Adrenal gland (tissue), 5 donors: ENCODE measurements at regions not wholly inside any gene's neighbourhood (a gene's known extent, or its start where the extent isn't known, plus 50 kb on each side); places are given as distances from the start of the nearest gene placed in this dataset.

Experiments
- CTCF ChIP-seq, 6 experiments: fragments of 450-650 bp in 4 of 6; fragments of 200-600 bp in 2 of 6; sonication (generic) in 1 of 6; IDR thresholded peaks; 1 replicate in 5 of 6; 2 replicates in 1 of 6; pipeline versions ENCODE4 v1.5.1 to v1.8.0; 2016 to 2021; ENCODE audit warnings: antibody characterized with exemption in 6 of 6, mild to moderate bottlenecking in 2 of 6, moderate library complexity in 1 of 6
- POLR2A ChIP-seq, 2 donors: fragments of 450-650 bp; IDR thresholded peaks; one replicate each; pipeline ENCODE4 v1.6.1; 2017; ENCODE audit warnings: antibody characterized with exemption in 2 of 2, mild to moderate bottlenecking in 2 of 2, moderate library complexity in 1 of 2
- donor health status: DM: no; HTN: no; CAD: no.

GRCh38 chr13:26476782-26477142 is 80.7 kb upstream of the WASF3 start:
- TF ChIP-seq CTCF (IDR thresholded peaks at IDR 0.05) (no peak), POLR2A (IDR thresholded peaks at IDR 0.05) (no peak)
